Calu3 (cell line): ENCODE measurements at regions not wholly inside any gene's neighbourhood (a gene's known extent, or its start where the extent isn't known, plus 50 kb on each side); places are given as distances from the start of the nearest gene placed in this dataset.

Experiments used
- BruUV-seq: library from RNA; stranded (reverse); fragments of 400-500 nt; replicated peaks from 2 replicates; lab custom pipeline; 2021; lab: Mats Ljungman, UMichigan
- CTCF ChIA-PET: fragments of 300-600 bp; sonication (Branson Sonifier 250); formaldehyde crosslinking; loops from one replicate; lab custom pipeline; 2022; ENCODE audit warnings: antibody characterized with exemption; lab: Charles Lee
- DNase-seq: peaks from one replicate; pipeline ENCODE4 v3.0.0; 2022
- H3K27ac Mint-ChIP-seq: one replicate; pipeline ENCODE4 v1.8.0; 2022; ENCODE audit warnings: mixed read lengths; ENCODE audit not compliant: unreplicated experiment
- H3K27me3 Mint-ChIP-seq: one replicate; pipeline ENCODE4 v1.8.0; 2022; ENCODE audit warnings: mixed read lengths; ENCODE audit not compliant: unreplicated experiment
- H3K36me3 Mint-ChIP-seq: one replicate; pipeline ENCODE4 v1.8.0; 2022; ENCODE audit warnings: mild to moderate bottlenecking, moderate library complexity, mixed read lengths; ENCODE audit not compliant: insufficient read depth, unreplicated experiment
- H3K4me1 Mint-ChIP-seq: one replicate; pipeline ENCODE4 v1.8.0; 2022; ENCODE audit warnings: mild to moderate bottlenecking, low read depth, mixed read lengths; ENCODE audit not compliant: unreplicated experiment
- H3K4me3 Mint-ChIP-seq: one replicate; pipeline ENCODE4 v1.8.0; 2022; ENCODE audit warnings: mild to moderate bottlenecking, low read depth, moderate library complexity, mixed read lengths; ENCODE audit not compliant: unreplicated experiment
- H3K9me3 Mint-ChIP-seq: one replicate; pipeline ENCODE4 v1.8.0; 2022; ENCODE audit warnings: low read depth, mixed read lengths; ENCODE audit not compliant: unreplicated experiment
- CTCF ChIP-seq: fragments of 200-600 bp; IDR thresholded peaks from one replicate; pipeline ENCODE4 v1.8.0; 2022; ENCODE audit warnings: antibody characterized with exemption; ENCODE audit not compliant: unreplicated experiment
- intact Hi-C: fragments of 100-400 bp; cut with micrococcal nuclease; formaldehyde crosslinking; loops from one replicate; pipeline ENCODE4 v1.10.0; 2022; ENCODE audit not compliant: unreplicated experiment

DNA sequence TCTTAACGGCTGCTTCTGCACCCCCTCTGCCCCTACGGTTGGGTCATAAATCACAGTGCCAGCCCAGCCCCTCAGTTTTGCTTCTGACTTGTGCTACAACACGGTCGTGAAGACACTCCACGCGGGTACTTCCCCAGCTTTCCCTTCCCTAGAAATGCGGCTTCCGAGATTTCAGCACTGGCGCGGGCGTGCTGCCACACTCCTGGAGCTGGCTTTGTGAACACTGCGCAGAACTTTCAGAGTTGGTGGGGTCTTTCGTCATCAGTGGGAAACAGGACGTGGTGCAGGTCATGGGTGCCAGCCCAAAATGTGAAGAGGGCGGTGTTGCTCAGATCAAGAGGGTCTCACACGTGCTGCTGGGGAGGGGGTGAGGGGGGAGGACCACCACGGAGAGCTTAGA lies 733.0 kb upstream of the SALL3 start:
- Mint-ChIP-seq H3K4me3 (no peak overlapping the region), H3K4me1 (no peaks in the 10 kb centered on the region), H3K9me3 (peaks cover 48% of the 10 kb centered on the region), H3K27me3 (no peaks in the 10 kb centered on the region), H3K36me3 (no peaks in the 10 kb centered on the region), H3K27ac (no peak overlapping the region)
- TF ChIP-seq CTCF: no peak
- BruUV-seq: no TSS peak
- DNase-seq: no peak
- CTCF ChIA-PET: no interaction called here
- intact Hi-C loops: loop anchor here (10.0 kb wide), 1 partner anchor 662 kb away; no protein-coding TSS in a partner anchor

DNA sequence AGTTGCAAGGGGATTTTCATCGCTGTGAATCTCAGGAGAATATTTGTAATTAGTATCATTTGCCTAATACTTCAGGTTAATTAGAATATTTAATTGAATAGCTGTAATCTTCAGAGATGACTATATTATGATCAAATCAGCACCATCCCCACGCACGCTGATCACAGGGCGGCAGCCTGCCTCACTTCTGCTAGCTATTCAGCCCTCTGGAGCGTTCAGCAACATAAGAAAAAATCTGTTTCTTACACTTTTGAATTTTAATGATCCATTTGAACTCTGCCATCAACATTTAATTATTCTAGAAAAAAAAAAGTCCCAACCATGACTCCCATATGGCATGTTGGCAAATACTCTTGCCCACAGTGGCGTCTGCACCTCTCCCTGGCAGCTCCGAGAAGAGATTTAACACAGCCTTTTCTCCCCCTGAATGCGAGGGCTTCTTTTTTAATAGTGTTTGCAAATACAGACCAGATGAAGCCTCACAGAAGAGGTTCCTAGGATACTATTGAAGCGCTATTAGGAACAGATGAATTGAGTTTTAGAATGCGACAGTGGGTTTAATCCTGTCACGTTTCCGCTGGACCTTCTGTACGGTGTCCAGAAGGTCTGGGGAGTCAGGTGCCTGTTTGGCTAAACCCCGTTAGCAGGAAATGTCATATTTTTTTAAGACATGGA lies 731.9 kb upstream of the SALL3 start:
- Mint-ChIP-seq H3K27ac (no peak overlapping the region), H3K36me3 (no peaks in the 10 kb centered on the region), H3K4me3 (no peak overlapping the region), H3K4me1 (no peaks in the 10 kb centered on the region), H3K9me3 (peaks cover 45% of the 10 kb centered on the region), H3K27me3 (no peaks in the 10 kb centered on the region)
- CTCF ChIA-PET: interaction anchor here (0.7 kb wide), 1 partner anchor 200 kb away, joined by 3 read pairs; no protein-coding TSS in a partner anchor
- no peak for TF ChIP-seq CTCF
- intact Hi-C loops: loop anchor here (10.0 kb wide), 1 partner anchor 663 kb away; no protein-coding TSS in a partner anchor
- no peak for DNase-seq
- no TSS peak for BruUV-seq

- Mint-ChIP-seq H3K9me3 (peaks cover 28% of the 10 kb centered on the region), H3K27me3 (no peaks in the 10 kb centered on the region), H3K27ac (no peak overlapping the region), H3K4me3 (no peak overlapping the region), H3K4me1 (no peaks in the 10 kb centered on the region), H3K36me3 (no peaks in the 10 kb centered on the region)
- DNase-seq: no peak
- BruUV-seq: no TSS peak
- no peak for TF ChIP-seq CTCF
- CTCF ChIA-PET: no interaction called here
- intact Hi-C loops: no loop called here
Measured at GRCh38 chr18:78255013-78255412, 724.6 kb upstream of the SALL3 start.

GRCh38 chr18:78268226-78268988 lies 711.2 kb upstream of the SALL3 start:
- TF ChIP-seq CTCF: no peak
- H3K4me1 Mint-ChIP-seq: no peaks in the 10 kb centered on the region
- CTCF ChIA-PET: no interaction called here
- H3K27ac Mint-ChIP-seq: no peak overlapping the region
- intact Hi-C loops: no loop called here
- peaks cover 22% of the 10 kb centered on the region for H3K9me3 Mint-ChIP-seq
- no peaks in the 10 kb centered on the region for H3K27me3 Mint-ChIP-seq
- DNase-seq: no peak
- H3K4me3 Mint-ChIP-seq: no peak overlapping the region
- no peaks in the 10 kb centered on the region for H3K36me3 Mint-ChIP-seq
- no TSS peak for BruUV-seq
